ENCODE measurements at regions not wholly inside any gene's neighbourhood (a gene's known extent, or its start where the extent isn't known, plus 50 kb on each side); places are given as distances from the start of the nearest gene placed in this dataset.
"Not testable (repeated sequence)": the region's sequence is repeated elsewhere in the genome, so short reads cannot be mapped to it uniquely, and the experiment has no call there.

GRCh38 chr9:13439685-13440476, 160.4 kb upstream of the MPDZ start:
- Histone ChIP-seq H3K27ac (no peak overlapping the region), H3K4me3 (no peak overlapping the region), H3K9ac (ENCODE audit: insufficient read length) (no peak overlapping the region), H3K9me3 (ENCODE audit: low read depth, low read length) (no peaks in the 10 kb centered on the region), H3K36me3 (ENCODE audit: insufficient read depth, low read length) (no peaks in the 10 kb centered on the region)
- no peak for TF ChIP-seq EZH2 (IDR thresholded peaks at IDR 0.05)
- no peak for TF ChIP-seq FOXP2 (optimal IDR thresholded peaks at IDR 0.05; ENCODE audit: control extremely low read depth, extremely low read length, insufficient read depth)
- TF ChIP-seq POLR2AphosphoS5 (IDR thresholded peaks at IDR 0.05; ENCODE audit: borderline replicate concordance, low read depth, low read length): no peak
- DNase-seq (ENCODE audit: low read depth, low spot score): no peak

GRCh38 chr9:13437866-13438265, 158.4 kb upstream of the MPDZ start:
- Histone ChIP-seq H3K9ac (ENCODE audit: insufficient read length) (no peak overlapping the region), H3K36me3 (ENCODE audit: insufficient read depth, low read length) (no peaks in the 10 kb centered on the region)
- DNase-seq (ENCODE audit: low read depth, low spot score): no peak

GRCh38 chr9:13436591-13436990, 157.1 kb upstream of the MPDZ start:
- DNase-seq (ENCODE audit: low read depth, low spot score): no peak
- no peak for TF ChIP-seq EZH2 (IDR thresholded peaks at IDR 0.05)
- no peak for TF ChIP-seq POLR2AphosphoS5 (IDR thresholded peaks at IDR 0.05; ENCODE audit: borderline replicate concordance, low read depth, low read length)
- TF ChIP-seq FOXP2 (optimal IDR thresholded peaks at IDR 0.05; ENCODE audit: control extremely low read depth, extremely low read length, insufficient read depth): no peak
- no peaks in the 10 kb centered on the region for H3K36me3 ChIP-seq (ENCODE audit: insufficient read depth, low read length)
- H3K27ac ChIP-seq: no peak overlapping the region
- no peak overlapping the region for H3K9ac ChIP-seq (ENCODE audit: insufficient read length)
- H3K4me3 ChIP-seq: no peak overlapping the region
- H3K9me3 ChIP-seq (ENCODE audit: low read depth, low read length): no peaks in the 10 kb centered on the region

More at GRCh38 chr9:13437866-13438265, 158.4 kb upstream of the MPDZ start:
- Histone ChIP-seq H3K9me3 (ENCODE audit: low read depth, low read length) (no peaks in the 10 kb centered on the region), H3K4me3 (no peak overlapping the region), H3K27ac (no peak overlapping the region)
- TF ChIP-seq POLR2AphosphoS5 (IDR thresholded peaks at IDR 0.05; ENCODE audit: borderline replicate concordance, low read depth, low read length): no peak
- TF ChIP-seq FOXP2 (optimal IDR thresholded peaks at IDR 0.05; ENCODE audit: control extremely low read depth, extremely low read length, insufficient read depth): no peak
- TF ChIP-seq EZH2 (IDR thresholded peaks at IDR 0.05): no peak

- not testable (repeated sequence) for H3K36me3 ChIP-seq (ENCODE audit: insufficient read depth, low read length); H3K4me3 ChIP-seq; DNase-seq (ENCODE audit: low read depth, low spot score); H3K27ac ChIP-seq; H3K9me3 ChIP-seq (ENCODE audit: low read depth, low read length); H3K9ac ChIP-seq (ENCODE audit: insufficient read length)
Observed at GRCh38 chr9:13433453-13433852, 154.0 kb upstream of the MPDZ start.

- Histone ChIP-seq H3K9ac (ENCODE audit: insufficient read length) (no peak overlapping the region), H3K36me3 (ENCODE audit: insufficient read depth, low read length) (no peaks in the 10 kb centered on the region), H3K27ac (no peak overlapping the region), H3K4me3 (no peak overlapping the region), H3K9me3 (ENCODE audit: low read depth, low read length) (no peaks in the 10 kb centered on the region)
- TF ChIP-seq EZH2 (IDR thresholded peaks at IDR 0.05): no peak
- TF ChIP-seq FOXP2 (optimal IDR thresholded peaks at IDR 0.05; ENCODE audit: control extremely low read depth, extremely low read length, insufficient read depth): no peak
- no peak for TF ChIP-seq POLR2AphosphoS5 (IDR thresholded peaks at IDR 0.05; ENCODE audit: borderline replicate concordance, low read depth, low read length)
- no peak for DNase-seq (ENCODE audit: low read depth, low spot score)
Observed at GRCh38 chr9:13432904-13433303, 153.4 kb upstream of the MPDZ start.

GRCh38 chr9:13431692-13432091, 152.2 kb upstream of the MPDZ start:
- TF ChIP-seq POLR2AphosphoS5 (IDR thresholded peaks at IDR 0.05; ENCODE audit: borderline replicate concordance, low read depth, low read length) (no peak), FOXP2 (optimal IDR thresholded peaks at IDR 0.05; ENCODE audit: control extremely low read depth, extremely low read length, insufficient read depth) (no peak), EZH2 (IDR thresholded peaks at IDR 0.05) (no peak)
- Histone ChIP-seq H3K9ac (ENCODE audit: insufficient read length) (no peak overlapping the region), H3K36me3 (ENCODE audit: insufficient read depth, low read length) (no peaks in the 10 kb centered on the region), H3K27ac (0 out of 2 replicates have a peak overlapping the region, but pooled peaks have one; percentile 40), H3K9me3 (ENCODE audit: low read depth, low read length) (no peaks in the 10 kb centered on the region), H3K4me3 (peak overlapping the region; percentile 9; the same call in 1 of the 2 replicates)
- DNase-seq (ENCODE audit: low read depth, low spot score): no peak

GRCh38 chr9:13431222-13431536, 151.7 kb upstream of the MPDZ start:
- no peak overlapping the region for H3K27ac ChIP-seq
- no peaks in the 10 kb centered on the region for H3K9me3 ChIP-seq (ENCODE audit: low read depth, low read length)
- no peak for DNase-seq (ENCODE audit: low read depth, low spot score)
- H3K36me3 ChIP-seq (ENCODE audit: insufficient read depth, low read length): no peaks in the 10 kb centered on the region
- peak overlapping the region; percentile 9; the same call in 1 of the 2 replicates for H3K4me3 ChIP-seq
- H3K9ac ChIP-seq (ENCODE audit: insufficient read length): no peak overlapping the region
- TF ChIP-seq EZH2 (IDR thresholded peaks at IDR 0.05) (no peak), POLR2AphosphoS5 (IDR thresholded peaks at IDR 0.05; ENCODE audit: borderline replicate concordance, low read depth, low read length) (no peak), FOXP2 (optimal IDR thresholded peaks at IDR 0.05; ENCODE audit: control extremely low read depth, extremely low read length, insufficient read depth) (no peak)

GRCh38 chr9:13430368-13431221, 151.1 kb upstream of the MPDZ start:
- no peaks in the 10 kb centered on the region for H3K36me3 ChIP-seq (ENCODE audit: insufficient read depth, low read length)
- H3K4me3 ChIP-seq: no peak overlapping the region
- DNase-seq (ENCODE audit: low read depth, low spot score): no peak
- TF ChIP-seq FOXP2 (optimal IDR thresholded peaks at IDR 0.05; ENCODE audit: control extremely low read depth, extremely low read length, insufficient read depth): no peak
- TF ChIP-seq POLR2AphosphoS5 (IDR thresholded peaks at IDR 0.05; ENCODE audit: borderline replicate concordance, low read depth, low read length): no peak
- no peak overlapping the region for H3K9ac ChIP-seq (ENCODE audit: insufficient read length)
- H3K27ac ChIP-seq: no peak overlapping the region
- H3K9me3 ChIP-seq (ENCODE audit: low read depth, low read length): no peaks in the 10 kb centered on the region

Data from SK-N-MC (cell line).